GM21515 (cell line): ENCODE measurements at regions not wholly inside any gene's neighbourhood (a gene's known extent, or its start where the extent isn't known, plus 50 kb on each side); places are given as distances from the start of the nearest gene placed in this dataset.
A peak's percentile ranks its signal among the peaks of the same experiment; 100 is the strongest.

Experiments used
- ATAC-seq: cut with Tn5 transposase; IDR thresholded peaks from one replicate; pipeline ENCODE4 v1.9.1; 2021; ENCODE audit not compliant: unreplicated experiment

DNA sequence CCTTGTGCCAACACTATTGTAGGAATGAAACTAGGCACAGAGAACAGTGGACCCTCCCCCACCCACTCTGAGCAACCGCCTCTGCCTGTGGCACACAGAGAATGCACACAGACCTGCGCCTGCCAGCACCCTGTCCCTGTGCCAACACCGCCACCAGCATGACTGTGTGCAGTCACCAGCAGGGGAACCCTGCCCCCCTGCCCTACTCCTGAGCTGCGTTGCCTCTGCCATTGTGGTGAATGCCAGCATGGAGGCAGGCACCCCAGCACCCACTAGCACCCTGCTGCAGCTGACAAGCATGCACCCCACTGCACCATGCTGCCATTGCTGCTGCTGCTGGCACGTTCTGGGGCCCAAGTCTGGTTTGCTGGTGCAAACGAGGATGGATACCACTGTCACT is 94.4 kb upstream of the PRLR start:
- ATAC-seq, result no peak

DNA sequence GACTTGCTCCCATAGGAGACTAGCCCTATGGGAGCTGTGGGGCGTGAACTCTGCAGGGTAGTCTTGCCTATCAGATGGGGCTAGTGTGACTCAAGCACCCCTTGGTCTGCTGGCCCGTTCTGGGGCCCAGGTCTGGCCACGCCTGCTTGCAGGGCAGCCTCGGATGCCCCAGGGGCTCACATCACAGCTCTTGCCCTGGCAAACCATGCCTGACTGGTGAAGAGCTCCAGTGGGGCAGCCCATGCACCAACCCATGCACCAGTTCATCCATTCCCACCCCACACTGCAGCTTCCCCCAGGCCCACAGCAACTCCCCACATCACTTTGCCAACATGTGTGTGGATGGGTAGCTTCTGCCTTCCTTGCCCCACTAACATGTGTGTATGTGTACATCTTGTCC is 93.9 kb upstream of the PRLR start:
- no peak for ATAC-seq

DNA sequence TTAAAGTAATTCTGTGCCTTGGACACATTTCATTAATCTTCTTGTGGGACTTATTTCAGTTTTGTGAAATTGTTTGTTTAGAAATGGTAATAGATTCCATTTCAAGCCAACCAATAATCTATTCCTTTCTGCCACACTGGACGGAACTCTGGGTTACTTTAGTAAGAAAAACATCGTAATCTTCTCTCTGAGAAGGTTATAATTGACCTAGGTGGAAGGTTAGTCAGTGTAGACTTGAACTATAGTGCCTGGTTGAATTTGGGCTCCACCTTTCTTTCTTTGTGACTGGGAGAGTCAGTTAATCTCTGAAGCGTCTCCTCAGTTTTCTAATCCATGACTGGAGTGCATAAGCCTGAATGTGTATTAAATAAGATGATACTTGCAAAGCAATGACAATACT is 89.7 kb upstream of the PRLR start:
- ATAC-seq, result peak; percentile 23

DNA sequence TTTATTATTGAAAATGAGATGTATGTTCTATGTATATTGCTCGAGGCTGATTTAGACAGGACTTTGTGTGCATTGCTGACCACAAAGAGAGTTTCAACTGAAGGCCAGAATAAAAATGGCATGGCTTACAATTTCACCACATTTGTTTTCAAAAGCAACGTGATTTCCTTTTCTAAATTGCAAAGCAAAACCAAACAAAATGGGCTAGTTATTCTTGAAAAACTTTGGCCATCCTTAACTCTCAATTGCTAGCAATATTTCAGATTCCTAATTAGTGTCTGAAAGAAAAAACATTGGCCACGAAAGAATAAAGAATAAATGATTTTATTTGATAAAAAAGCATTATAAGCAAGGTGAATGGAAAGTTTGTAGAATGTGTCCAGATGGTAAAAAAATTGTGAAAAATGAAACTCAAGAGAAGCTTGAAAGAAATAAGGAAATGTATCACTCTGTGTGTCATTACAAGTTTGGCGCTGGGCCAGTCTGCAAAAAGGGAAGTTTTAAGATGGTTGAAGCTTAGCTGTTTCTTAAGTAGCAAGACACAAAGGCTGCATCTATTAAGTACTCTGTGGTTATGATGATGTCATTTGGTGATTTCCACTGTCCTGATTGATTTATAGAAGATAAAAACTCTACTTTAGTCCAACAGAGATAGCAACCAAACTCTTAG is 89.2 kb upstream of the PRLR start:
- peak; percentile 97 for ATAC-seq

DNA sequence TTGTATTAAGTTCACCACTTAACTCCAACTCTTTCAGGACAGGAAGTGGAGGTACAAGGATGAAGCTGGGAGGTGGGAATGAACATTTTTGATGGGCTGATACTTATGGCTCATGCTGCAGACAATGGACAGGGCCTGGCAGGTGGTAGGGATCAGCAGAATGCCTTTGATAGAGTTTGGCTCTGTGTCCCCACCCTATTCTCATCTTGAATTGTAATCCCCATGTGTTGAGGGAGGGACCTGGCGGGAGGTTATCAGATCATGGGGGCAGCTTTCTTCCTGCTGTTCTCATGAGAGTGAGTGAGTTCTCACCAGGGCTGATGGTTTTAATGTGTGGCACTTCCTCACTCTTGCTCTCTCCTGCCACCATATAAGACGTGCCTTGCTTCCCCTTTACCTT is 87.3 kb upstream of the PRLR start:
- ATAC-seq, result no peak

DNA sequence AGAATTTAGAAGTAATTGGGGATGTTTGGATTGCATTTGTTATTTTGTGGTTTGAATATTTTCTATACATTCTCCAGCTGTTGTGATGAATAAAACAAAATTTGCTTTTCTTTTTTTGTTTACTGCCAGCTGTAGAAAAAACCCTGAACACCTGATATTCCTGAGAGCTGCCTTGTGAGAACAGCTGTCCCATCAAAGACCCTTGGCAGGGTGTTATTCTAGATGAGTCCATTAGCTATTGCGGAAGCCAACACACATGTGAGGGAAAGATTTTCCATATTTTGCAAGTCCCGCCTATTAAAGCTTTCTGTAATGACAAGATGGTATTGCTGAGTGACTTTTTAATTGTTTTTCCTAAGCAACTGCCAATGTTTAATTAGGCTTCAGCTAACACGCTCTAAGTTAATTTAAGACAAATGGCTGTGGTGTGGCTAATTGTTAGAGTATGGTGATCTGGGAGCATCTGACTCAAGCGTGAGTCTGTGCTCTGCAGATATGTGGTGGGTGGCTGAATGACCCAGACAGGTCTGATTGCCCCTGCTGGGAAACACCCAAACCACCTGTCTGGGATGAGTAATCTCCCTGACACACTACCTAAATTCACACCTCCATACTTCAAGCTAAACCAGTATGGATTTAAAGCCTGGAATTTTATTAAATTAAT is 86.5 kb upstream of the PRLR start:
- no peak for ATAC-seq

DNA sequence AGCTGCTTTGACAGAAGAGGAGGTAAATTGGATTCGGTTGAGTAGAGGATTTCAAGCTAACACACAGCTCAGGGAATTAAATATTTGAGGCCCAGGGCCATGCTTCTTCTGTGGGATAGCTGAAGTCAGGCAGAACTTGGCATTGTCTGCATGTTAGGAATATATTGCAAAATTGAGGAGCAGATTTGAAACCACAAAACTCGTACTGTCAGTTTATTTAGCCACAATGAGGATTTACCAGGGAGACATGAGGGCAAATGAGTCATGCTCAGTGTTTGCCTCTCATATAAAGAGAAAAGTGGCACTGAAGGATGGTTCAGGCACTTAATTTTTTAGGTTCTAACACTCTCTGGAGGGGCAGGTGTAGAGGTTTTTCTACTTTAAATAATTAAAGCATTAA is 83.0 kb upstream of the PRLR start:
- ATAC-seq, result no peak

DNA sequence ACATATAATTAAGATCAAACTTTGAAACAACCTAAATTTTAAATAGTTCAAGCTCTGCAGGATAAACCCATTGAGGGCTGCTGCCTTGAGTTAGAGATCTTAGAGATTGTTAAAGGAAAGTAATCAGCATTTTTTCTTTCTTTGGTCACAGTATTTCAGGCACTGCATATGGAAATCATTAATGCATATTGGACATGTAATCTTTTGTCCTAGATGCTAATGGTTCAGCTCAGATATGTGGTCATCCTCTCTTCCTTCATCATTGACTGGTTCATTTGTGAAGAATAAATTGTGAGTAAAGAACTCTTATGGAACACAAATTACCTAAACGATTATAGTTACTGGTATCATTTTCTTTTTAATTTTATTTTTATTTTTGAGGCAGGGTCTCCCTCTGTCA is 82.0 kb upstream of the PRLR start:
- no peak for ATAC-seq

DNA sequence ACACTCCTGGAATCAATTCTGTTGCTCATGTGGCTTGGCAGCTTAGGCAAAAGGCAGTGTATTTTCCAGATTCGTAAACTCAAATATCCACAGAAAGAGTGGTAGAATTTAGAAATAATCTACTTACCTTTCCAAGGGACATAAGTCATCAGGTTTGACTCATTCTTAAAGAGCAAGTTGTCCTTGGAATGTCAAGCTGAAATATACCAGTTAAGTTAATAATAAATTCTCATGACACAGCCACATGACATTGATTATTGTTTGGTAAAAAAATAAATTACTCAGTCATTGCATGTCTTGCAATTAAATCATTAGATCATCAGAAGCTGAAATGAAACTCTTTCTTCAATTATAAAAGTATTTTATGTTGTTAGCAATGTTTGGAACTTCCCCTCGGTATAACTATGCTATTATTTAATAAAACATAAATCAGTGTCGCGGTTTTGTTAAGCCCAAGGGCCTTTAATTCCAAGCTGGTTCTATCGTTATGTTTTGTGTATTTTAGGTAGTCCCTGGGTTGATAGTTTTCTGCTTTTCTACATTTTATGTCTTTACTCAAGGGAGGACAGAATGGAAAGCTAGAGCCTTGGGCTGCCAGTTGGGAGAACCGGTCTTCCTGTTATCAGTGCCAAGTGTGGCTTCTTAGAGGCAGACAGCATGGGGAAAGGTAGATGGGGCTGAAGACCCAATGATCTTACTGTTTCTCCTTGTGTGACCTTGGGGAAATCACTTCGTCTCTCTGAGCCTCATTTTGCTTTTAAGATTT is 79.3 kb upstream of the PRLR start:
- no peak for ATAC-seq

DNA sequence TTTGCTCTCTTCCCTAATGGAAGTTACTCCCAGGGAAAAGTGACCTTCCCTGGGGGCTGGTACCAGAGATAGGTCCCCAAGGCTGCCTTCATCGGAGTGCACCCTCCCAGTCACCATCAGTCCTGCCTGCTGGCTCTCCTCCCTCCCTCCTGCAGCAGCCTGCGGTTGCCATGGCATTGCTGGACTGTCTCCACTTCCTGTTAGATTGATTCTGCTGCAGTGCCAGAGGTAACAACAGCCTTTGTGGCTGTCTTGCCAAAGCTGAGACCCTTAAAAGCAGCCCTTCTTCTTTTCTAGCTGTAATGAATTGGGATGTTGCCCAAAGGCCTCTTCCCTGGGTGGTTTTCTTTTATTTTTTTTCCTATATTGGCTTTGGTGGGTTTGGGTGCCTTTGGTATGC is 78.1 kb upstream of the PRLR start:
- ATAC-seq, result no peak

DNA sequence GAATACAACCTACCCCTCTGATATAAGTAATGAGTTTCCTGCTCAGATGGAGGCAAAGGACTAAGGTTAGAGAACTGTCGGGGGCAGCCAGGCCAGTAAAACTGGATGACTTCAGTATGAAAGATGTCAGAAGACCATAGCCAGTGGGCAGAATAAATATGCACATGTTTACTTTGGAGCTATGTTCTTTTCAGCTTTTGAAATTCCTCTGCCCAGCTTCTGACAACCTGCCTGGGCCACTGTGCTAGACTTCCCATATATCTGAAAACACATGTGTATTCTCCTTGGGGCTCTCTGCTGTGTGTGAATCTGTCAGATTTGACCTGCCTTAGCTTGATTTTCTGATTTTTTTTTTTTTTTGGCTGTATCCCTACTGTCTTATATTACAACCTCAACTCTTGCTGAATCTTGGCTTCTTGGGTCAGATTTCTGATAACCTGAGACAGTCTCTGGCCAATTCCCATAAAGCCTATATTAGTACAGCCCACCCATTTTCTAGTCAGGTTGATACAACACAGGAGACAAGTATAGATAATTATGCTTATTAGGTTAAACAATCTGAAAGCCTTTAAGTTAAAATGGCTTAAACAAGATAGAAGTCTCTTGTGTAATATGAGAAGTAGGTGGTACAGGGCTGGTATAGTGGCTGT is 76.6 kb upstream of the PRLR start:
- ATAC-seq, result no peak

DNA sequence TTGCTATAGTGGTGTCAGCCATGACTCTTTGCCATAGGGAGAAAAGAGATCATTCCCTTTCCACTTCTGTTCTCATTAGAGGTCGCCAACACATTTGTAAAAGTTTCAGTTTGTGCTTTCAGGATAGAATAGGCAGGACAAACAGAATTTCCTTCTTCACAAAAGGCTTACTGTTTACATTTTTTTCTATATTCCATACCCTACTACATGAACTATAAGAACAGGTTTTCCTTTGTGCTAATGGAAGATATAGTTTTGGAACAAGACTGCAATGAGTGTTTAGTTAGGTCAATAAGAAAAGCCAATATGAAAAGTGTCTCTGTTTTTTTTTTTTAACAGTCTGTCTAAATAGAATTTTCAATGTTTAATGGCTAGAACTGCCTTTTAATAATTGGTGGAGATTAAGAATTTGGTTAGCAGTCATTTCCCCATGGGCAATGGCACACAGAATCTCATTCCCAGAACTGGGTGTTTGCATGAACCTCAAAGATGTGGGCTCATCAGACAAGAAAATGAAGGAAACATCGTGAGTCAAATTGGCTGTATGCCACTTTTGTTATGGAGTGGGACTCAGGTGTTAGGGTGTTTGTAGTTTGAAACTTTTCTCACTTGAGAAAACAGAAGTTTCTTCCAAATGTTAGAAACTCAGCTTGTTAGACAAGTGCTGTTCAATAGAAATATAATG is 75.2 kb upstream of the PRLR start:
- no peak for ATAC-seq

DNA sequence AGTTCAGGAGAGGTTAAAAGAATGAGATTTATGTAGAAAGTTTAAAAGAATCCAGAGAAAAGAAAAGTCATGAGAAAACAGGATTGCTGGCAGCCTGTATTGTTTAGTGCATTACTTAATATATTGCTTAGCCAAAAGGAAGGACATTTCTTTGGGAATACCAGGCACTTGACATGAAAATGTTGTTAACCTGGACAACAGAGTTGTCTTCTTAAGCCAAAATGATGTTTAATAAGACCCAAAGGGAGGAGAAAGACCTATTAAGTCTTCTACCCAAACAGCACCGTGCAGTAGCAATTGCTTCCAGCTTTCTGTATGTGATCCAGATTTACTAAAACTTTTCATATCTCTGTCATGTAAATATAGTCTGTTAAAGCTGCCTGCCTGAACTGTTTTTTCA is 74.0 kb upstream of the PRLR start:
- no peak for ATAC-seq

DNA sequence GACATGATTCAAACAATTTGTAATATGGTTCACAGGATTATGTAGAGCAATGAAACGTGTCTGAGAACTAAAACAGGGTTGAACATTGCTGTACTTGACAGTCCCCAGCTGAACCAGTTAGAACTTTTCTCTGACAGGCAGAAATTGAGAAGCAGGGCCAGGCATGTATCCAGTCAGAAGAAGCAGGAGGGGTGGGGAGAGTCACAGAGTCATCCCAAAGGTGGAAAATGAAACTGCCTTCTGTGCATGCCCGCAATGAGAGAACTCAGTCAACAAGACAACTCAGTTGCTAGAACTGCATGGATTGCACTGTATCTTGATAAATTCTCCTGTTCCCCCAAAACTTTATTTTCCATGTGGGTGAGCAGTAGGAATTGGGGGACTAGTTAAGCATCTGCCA is 72.9 kb upstream of the PRLR start:
- ATAC-seq, result no peak

DNA sequence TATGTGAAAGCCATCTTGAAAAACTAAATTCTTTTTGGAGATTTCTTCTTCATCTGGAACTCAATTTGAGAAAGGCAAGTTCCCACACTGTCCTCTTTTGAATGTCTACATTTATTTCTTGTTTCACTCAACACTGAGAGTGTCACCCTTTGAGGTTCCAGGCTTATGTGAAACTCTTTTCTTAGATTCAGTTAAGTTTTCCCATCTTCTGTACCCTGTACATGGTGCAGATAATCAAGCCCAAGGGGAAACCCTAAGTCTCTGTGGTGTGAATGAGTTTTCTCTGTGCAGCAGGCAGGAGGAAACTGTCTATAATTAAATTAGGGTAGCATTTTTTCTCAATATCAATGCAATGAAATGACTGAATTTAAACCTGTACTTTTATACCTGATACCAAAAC is 72.3 kb upstream of the PRLR start:
- ATAC-seq, result peak; percentile 90

DNA sequence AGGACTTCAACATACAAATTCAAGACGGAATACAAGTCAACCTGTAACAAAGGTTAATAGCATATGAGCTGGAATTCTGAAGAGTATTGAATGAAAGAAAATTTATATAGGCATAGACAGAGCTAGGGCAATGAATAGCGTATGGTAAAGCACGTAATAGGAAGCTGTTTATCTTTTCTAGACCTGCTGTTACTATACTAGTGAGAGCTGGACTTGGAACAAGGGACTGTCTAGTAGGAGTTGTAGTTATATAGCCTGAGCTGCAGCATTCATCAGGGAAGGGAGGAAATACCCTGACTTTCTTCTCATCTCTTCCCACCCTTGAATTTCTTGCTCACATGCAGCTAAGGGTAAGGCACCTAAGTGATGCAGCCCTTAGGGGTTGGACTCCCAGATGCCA is 67.5 kb upstream of the PRLR start:
- no peak for ATAC-seq

DNA sequence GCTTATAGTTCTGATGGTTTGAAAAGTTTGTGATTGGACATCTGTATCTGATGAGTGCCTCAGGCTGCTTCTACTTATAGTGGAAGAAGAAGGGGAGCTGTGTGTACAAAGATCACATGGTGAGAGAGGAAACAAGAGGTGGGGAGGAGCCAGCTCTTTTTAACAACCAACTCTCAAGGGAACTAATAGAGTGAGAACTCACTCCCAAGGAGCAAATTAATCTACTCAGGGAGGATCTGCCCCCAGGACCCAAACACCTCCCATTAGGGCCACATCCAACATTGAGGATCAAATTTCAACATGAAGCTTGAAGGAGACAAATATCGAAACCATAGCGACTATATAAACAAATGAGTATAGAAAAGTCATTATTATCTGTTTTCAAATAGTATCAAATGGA is 64.7 kb upstream of the PRLR start:
- ATAC-seq, result no peak

DNA sequence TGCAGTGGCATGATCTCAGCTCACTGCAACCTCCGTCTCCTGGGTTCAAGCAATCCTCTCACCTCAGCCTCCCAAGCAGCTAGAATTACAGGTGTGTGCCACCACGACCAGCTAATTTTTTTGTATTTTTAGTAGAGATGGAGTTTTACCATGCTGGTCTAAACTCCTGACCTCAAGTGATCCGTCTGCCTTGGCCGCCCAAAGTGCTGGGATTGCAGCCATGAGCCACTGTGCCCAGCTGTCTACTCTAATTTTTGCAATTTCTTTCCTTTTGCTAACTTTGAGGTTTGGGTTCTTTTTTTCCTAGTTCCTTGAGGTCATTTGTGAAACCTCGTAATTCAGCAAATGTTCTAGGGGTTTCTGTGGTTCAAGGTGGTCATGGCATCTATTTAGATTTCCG is 63.7 kb upstream of the PRLR start:
- no peak for ATAC-seq

DNA sequence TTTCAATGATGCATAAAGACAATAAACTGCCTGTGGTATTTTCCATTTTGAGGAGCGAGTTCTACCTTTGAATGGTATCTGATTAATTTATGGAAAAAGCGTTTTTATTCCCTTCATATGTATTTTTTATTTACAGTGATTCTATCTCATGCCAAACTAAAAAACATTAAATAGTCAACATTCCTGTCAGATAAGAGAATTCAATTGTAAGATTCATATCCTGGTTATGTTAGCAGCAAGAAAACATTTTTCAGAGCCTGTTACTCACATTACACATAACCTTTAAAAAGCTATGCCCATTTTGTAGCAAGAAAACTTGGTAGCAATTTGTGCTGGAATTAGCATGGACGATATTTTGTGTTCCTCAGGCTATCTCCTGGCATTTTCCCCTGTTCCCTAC is 55.1 kb upstream of the PRLR start:
- no peak for ATAC-seq

DNA sequence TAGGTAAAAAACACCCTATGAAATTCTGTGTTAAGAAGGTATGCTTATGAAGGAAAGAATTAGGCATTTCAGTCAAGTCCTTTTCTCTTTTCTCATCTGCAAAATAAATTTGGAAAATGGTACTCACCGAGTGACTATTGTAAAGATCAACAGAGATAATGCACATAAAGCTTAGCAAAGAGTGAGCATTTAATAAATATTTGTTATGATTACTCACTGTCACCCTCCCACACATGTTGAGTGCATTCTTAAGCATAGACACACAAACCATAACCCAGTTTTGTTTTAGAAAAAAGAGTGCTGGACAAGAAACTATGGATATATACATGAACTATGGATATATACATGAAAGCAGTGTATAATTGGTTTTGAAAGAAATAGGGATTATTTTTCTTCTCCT is 54.7 kb upstream of the PRLR start:
- ATAC-seq, result no peak

DNA sequence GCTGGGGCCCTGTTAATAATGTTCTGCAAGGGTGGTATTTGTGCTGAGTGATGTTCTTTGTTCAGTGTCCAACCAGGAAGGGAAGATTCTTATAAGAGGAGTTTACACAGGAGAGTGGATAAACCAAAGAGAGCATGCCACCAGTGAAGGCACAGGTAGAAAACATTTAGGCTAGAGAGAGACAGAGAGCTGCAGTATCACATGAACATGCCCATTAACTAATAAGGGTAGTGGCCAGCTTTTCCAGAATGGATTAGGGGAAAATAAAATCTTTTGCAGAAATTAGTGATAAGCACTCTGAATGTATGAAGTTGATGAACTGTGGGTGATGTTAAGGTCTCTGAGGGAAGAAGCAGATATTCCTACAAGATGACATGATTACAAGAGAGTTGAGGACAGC is 54.1 kb upstream of the PRLR start:
- no peak for ATAC-seq
